NCI-H2107 treated with DMSO at 0.1 percent for 48 hours (cell line): ENCODE measurements at regions not wholly inside any gene's neighbourhood (a gene's known extent, or its start where the extent isn't known, plus 50 kb on each side); places are given as distances from the start of the nearest gene placed in this dataset.
A peak's percentile ranks its signal among the peaks of the same experiment; 100 is the strongest.

Experiments
- DNase-seq: peaks from one replicate; lab custom pipeline; 2025; ENCODE audit not compliant: unreplicated experiment; lab: John Stamatoyannopoulos, UW

- no peak for DNase-seq
These were observed 52.1 kb upstream of the DIPK1A start for GRCh38 chr1:93013145-93014065.

- no peak for DNase-seq
These were observed 52.9 kb upstream of the DIPK1A start for GRCh38 chr1:93014168-93014567.

- DNase-seq: no peak
These were observed 54.3 kb upstream of the DIPK1A start for GRCh38 chr1:93015590-93015989.

- no peak for DNase-seq
These were observed 54.9 kb upstream of the DIPK1A start for GRCh38 chr1:93016171-93016570.

- peak; percentile 54 for DNase-seq
These were observed 57.4 kb upstream of the MTF2 start for GRCh38 chr1:93021539-93022134.

GRCh38 chr1:93022580-93022979, 56.5 kb upstream of the MTF2 start:
- DNase-seq: no peak

- DNase-seq: no peak
These were observed 55.8 kb upstream of the MTF2 start for GRCh38 chr1:93023281-93023680.

- DNase-seq: no peak
These were observed 53.5 kb upstream of the MTF2 start for GRCh38 chr1:93025572-93025971.

GRCh38 chr1:93028542-93028941, 50.5 kb upstream of the MTF2 start:
- DNase-seq: no peak
